Vagina (tissue), 2 donors: ENCODE measurements at regions not wholly inside any gene's neighbourhood (a gene's known extent, or its start where the extent isn't known, plus 50 kb on each side); places are given as distances from the start of the nearest gene placed in this dataset.

Source experiments
- POLR2A ChIP-seq, 2 donors: fragments of 450-650 bp; IDR thresholded peaks; one replicate each; pipeline ENCODE4 v1.6.1; 2017; ENCODE audit warnings: antibody characterized with exemption in 2 of 2, mild to moderate bottlenecking in 2 of 2, moderate library complexity in 2 of 2
- POLR2AphosphoS5 ChIP-seq, 2 donors: sonication (generic); formaldehyde crosslinking; IDR thresholded peaks; one replicate each; pipeline ENCODE4 v1.9.0; 2017; ENCODE audit warnings: antibody characterized with exemption in 2 of 2, mild to moderate bottlenecking in 2 of 2, low read depth in 1 of 2; ENCODE audit not compliant: insufficient read depth in 1 of 2
- TF ChIP-seq, protein P1 (sequence below), 3 experiments: fragments of 450-650 bp in 2 of 3; fragments of 200-600 bp in 1 of 3; sonication (generic) in 1 of 3; IDR thresholded peaks; one replicate each; pipeline ENCODE4 v1.5.1; 2017 to 2019; ENCODE audit warnings: antibody characterized with exemption in 3 of 3, mild to moderate bottlenecking in 2 of 3, moderate library complexity in 2 of 3

- TF ChIP-seq, protein P1, sequence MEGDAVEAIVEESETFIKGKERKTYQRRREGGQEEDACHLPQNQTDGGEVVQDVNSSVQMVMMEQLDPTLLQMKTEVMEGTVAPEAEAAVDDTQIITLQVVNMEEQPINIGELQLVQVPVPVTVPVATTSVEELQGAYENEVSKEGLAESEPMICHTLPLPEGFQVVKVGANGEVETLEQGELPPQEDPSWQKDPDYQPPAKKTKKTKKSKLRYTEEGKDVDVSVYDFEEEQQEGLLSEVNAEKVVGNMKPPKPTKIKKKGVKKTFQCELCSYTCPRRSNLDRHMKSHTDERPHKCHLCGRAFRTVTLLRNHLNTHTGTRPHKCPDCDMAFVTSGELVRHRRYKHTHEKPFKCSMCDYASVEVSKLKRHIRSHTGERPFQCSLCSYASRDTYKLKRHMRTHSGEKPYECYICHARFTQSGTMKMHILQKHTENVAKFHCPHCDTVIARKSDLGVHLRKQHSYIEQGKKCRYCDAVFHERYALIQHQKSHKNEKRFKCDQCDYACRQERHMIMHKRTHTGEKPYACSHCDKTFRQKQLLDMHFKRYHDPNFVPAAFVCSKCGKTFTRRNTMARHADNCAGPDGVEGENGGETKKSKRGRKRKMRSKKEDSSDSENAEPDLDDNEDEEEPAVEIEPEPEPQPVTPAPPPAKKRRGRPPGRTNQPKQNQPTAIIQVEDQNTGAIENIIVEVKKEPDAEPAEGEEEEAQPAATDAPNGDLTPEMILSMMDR (IDR thresholded peaks at IDR 0.05): no peak
- TF ChIP-seq POLR2AphosphoS5 (IDR thresholded peaks at IDR 0.05; ENCODE audit: insufficient read depth in 1 of 2, low read depth in 1 of 2) (no peak), POLR2A (IDR thresholded peaks at IDR 0.05) (no peak)
Observed at GRCh38 chr15:95142531-95142930, 911.2 kb downstream of the MCTP2 start.
